Middle frontal gyrus (tissue), 1 donor: ENCODE measurements at regions not wholly inside any gene's neighbourhood (a gene's known extent, or its start where the extent isn't known, plus 50 kb on each side); places are given as distances from the start of the nearest gene placed in this dataset.

Source experiments
- DNase-seq: peaks from one replicate; pipeline ENCODE4 v3.0.0-alpha.2; 2015; ENCODE audit warnings: low spot score; ENCODE audit errors: extremely low spot score

DNA sequence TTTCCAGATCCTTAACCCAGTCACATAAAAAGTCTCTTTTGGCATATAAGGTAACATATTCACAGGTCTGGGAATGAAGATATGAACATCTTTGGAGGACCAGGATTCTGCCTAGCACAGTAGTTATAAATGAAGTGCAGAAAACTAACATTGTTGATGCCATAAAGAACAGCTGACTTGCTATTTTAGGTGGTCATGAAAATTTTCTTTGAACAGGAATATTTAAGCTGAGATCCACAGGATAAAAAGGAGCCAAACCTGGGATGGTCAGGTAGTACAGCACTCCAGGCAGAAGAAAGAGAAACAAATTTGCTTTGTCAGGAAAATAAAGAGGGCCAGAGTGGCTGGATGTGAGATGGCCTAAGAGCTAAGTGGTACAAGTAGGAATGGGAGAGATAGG is 80.0 kb downstream of the CENPW start:
- no peak for DNase-seq

DNA sequence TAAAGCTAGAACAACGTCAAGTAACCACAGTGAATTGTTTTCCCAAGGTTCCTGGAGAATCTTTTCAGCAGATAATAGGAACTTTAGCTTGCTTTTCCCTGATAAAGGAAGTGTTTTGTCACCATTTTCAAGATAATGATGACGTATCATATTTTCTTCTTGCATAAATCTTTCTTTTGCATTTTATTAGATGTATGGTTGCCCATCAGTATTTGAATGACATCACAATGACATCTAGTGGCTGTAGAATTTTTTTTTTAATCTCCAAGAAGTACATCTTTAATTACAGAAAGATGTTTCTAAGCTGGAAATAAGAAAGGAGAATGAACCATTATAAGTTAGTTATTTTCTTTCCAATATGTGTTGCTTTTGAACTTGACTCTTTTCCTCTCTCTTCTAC is 83.0 kb downstream of the CENPW start:
- no peak for DNase-seq

DNA sequence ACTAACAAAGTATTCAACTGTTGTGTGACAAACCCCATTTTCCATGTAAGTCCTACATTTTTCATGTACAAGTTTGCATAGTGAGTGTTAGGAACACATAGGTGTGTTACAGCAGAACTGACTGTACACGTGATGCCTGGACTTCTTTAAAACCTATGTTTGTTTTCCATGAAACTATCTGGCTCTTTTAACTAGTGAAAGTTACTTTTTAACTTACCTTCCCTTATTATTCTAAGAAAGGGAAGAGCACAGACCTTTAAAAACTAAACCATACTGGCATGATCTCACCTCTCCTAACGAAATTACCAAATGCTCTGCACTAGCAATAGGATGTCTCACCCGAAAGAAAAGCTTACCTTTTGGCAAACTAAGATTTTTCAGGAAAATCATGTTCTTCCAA is 87.8 kb downstream of the CENPW start:
- no peak for DNase-seq

DNA sequence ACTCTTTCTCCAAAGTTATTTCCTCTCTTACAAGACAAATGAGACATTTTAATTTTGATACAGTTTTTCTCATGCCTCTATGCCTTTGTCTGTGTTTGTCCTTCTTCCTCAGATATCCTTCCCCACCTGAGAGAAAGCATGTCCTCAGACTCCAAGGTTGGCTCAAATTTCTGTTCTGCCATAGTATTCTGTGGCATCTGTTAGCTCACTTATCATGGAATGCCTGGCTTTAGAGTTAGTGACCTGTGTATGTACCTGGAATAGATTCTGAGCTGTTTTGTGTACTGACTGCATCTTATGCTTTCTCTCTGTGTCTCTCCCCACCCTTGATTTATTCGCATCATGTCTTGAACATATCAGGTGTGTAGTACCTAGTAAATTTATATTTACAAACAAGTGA is 90.0 kb downstream of the CENPW start:
- no peak for DNase-seq

DNA sequence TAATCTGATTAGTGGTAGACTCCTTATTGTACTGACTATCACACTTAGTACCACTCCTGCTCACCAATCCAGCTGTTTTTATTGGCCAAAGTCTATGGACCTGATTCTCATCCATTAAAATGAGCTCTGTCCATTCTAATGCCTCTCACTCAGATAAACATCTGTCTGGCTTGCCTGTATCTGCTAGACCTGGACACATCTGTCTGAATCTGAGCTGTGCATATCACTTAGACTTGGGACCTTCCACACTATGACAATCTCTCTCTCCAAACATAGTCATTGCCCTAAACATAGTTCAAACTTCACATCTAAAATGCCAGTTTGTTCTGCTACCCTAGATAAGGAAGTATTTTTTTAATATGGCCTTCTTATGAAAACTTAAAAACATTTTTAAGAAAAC is 92.6 kb downstream of the CENPW start:
- DNase-seq: no peak

DNA sequence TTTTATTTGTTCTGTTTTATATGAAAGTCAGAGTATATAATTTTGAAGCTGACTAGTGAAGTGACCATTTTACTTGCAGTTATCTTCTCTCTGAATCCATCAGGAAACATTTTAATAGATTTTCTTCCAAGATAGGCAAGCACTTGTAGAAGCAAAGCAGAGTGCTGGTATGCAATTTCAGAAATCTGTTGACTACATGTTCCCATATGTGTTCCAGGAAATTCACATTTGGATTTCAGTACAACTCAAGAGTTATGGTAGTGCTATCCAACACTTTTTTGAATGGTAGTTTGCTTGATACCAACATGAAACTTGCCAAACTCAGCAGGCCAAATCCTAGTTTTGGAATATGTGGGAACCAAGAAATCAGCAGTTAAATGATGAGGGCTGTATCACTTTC is 94.0 kb downstream of the CENPW start:
- no peak for DNase-seq

DNA sequence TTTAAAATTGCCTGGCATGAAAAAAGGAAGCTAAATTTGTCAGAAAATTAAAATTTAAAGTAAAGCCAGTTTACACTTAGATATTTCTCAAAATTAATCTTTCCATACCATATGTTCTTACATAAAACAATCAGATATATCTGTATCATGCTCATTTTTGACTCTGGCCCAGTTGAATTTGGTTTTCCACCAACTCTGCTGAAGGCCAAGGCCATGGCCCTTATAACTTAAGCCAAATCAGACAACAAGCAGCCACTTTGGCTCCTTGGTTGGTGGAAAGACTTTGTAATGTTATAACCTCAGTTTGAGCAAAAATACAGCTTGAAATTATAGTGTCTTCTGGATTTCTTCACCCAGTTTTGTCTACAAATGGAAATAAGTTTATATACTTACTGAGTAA is 97.3 kb downstream of the CENPW start:
- DNase-seq: no peak

DNA sequence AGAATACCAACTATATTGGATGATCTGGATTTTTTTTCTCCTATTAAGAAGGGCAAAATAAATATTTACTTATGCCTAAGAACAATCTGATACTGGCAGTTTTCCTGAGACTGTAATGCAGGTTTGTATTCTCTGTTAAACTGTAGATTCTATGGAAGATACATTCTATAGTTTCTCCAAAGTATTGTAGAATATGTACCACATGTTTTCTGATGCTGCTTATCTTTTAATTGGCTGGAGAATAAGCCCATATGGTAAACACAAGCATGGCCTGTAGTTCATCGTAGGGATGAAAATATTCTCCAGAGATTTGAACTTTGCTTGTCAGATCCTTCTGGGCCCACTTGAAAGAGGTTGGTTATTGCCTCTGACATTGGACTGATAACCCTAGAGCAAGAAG is 99.1 kb downstream of the CENPW start:
- no peak for DNase-seq

DNA sequence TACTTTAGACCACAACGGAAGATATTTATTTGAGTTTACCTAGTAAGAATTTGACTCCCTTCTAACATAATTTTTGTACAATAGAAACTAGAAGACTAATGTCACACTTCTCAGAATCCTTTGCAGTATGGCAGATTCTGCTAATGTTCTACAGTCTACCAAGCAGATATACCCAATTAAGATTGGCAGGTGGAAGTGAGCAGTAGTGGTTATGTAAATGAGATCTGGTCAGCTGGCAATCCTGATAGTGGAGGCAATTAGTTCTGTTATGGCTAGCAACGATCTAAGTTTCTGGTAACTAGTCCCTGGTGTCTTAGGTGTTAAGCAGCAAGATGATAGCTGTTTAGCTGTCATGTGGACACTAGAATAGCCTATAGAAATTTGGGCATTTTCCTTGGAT is 101.0 kb downstream of the CENPW start:
- DNase-seq: no peak

DNA sequence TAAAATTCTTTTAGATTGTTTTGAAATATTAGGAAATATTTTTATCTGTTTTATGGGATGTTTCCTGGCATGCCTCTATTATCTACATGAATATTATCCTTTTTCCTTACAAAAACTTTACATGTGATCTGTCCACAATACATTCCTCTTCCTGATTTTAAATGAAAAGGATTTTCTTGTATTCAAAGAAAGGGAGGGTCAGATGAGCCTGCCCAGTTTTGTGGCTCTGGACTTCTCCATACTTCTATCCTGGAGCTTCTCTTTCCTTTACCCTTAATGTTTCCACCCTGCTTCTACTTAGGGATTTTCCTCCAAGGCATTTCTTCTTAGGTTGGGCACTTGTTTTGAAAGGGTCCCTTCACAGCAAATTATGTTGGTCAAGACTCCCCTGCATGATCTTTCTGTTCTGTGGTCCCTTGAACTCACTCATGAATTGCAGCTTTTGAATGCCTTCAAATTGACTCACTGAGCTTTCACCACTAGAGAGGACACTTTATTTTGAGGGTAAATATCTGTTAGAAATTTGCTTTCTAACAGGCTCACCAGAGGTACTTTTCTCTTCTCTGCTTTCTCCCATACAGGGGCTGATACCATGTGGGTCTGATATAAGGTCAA is 104.9 kb downstream of the CENPW start:
- DNase-seq: no peak

DNA sequence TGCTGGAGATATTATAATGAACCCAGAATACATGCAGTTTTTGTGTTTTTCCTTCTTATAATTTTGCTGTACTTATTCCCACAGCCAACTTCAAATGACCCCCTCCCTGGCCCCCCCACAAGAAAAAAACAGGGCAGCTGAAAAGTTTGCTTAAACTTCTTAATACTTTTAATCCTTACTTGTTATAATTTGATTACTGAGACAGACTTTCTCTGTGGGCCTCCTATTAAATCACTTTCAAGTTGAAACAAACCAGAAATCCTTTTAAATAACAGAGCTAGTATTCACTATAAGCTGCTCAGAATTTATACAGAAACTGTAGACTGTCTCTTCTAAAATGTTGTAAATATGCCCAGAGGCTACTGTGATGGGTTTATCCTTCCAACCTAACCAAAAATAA is 106.3 kb downstream of the CENPW start:
- DNase-seq: no peak

DNA sequence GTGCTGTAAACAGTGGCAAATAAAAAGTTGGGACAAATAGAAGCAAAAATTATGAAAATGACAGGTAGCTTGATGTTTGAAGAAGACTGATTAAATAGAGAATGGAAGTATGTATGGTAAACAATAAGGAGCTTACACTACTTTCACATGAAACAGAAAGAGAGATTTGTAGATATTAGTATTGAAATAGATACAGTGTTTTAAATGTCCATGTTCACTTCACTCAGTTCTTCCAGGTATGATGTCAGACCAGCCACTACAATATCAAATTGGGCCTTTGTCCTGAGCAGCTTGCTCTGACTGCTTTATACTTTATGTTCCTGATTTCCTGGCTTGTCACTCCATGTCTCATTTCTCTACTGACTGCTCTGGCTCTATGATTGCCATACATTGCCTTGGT is 107.5 kb downstream of the CENPW start:
- DNase-seq: no peak

DNA sequence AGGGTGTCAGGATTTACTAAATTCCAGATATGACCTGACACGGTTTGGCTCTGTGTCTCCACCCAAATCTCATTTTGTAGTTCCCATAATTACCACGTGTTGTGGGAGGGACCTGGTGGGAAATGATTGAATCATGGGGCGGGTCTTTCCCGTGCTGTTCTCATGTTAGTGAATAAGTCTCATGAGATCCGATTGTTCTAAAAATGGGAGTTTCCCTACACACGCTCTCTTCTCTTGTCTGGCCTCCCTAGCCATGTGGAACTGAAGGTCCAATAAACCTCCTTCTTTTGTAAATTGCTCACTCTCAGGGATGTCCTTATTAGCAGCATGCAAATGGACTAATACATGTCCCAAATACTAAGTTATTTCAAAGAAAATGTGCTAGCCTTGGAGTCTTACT is 121.1 kb downstream of the CENPW start:
- no peak for DNase-seq

DNA sequence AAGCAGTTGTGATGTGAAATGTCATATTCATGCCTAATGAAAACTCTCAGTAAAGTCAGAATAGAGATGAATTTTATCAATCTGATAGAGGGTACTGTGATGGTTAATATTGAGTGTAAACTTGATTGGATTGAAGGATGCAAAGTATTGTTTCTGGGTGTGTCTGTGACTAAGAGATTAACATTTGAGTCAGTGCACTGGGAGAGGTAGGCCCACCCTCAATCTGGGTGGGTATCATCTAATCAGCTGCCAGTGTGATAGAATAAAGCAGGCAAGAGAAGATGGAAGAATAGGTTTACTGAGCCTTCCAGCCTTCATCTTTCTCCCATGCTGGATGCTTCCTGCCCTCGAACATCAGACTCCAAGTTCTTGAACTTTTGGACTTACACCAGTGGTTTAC is 124.3 kb downstream of the CENPW start:
- no peak for DNase-seq

DNA sequence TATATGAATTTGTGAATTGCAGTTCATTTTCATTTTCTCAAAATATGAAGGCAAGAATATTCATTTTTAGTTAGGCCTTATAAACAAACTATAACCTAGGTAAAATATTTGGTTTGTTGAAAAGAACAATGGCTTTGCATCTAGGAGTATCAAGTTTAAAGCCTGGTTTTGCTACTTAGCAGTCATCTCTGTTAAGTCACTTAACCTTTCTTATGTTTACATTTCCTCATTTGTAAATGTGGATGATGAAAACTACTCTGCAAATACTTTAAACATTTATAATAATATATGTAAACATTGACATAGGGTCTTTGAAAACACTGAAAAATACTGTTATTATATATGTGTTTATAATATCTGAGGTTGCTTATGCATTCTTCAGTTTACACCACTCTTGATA is 135.5 kb downstream of the CENPW start:
- no peak for DNase-seq

DNA sequence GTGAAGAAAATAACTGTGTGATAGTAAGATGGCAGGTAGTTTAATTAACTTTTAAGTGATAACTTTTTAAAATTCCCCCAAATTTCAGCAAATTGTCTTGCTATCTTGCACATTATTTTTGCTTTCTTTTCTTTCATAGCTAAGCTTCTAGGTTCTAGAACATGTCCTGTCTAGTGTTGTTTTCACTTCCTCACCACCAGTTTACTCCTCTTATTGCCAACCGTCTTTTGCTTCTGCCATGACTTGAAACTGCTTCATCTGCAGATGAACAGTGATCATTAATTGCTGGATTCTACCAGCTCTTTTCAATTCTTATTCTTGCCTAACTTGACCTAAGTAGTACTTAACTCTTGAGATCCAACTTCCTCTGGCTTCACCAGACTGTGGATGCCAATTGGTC is 137.8 kb downstream of the CENPW start:
- DNase-seq: no peak

DNA sequence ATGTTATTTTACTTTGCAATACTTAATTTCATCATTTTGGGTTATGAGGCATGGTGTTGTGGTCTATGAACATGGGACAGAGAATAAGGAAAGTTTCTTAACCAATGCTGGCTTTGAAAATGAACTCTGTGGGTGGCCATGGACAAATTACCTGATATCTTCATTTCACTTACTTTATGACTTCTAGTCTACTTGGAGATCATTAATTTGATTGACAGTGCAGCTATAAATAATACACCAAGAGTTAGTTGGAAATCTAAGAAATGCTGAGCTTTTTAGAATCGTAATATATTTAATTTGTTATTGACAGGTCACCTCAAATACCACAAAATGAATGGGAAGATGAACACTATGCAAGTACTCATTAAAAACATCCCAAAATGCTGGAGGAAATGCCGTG is 140.4 kb downstream of the CENPW start:
- no peak for DNase-seq

DNA sequence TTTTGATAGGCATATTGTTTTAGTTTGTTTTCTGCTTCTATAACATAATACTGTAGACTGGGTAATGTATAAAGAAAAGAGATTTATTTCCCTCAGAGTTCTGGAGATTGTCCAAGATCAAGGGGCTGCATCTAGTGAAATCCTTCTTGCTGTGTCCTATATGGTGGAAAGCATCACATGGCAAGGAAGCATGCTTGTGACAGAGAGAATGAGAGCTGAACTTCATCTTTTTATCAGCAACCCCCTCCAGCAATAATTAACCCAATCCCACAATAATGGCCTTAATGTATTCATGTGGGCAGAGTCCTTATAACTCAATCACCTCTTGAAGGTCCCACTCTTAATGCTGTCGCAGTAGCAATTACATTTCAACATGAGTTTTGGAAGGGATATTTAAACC is 141.4 kb downstream of the CENPW start:
- DNase-seq: no peak

DNA sequence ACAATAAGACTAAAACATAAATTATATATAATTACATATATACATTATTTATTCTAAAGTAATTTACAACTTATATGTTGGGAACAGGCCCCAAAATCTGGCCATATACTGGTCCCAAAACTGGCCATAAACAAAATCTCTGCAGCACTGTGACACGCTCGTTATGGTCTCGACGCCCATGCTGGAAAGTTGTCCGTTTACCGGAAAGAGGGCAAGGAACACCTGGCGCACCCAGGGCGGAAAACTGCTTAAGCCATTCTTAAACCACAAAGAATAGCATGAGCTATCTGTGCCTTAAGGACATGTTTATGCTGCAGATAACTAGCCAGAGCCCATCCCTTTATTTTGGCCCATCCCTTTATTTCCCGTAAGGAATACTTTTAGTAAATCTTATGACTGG is 164.9 kb downstream of the CENPW start:
- DNase-seq: no peak

DNA sequence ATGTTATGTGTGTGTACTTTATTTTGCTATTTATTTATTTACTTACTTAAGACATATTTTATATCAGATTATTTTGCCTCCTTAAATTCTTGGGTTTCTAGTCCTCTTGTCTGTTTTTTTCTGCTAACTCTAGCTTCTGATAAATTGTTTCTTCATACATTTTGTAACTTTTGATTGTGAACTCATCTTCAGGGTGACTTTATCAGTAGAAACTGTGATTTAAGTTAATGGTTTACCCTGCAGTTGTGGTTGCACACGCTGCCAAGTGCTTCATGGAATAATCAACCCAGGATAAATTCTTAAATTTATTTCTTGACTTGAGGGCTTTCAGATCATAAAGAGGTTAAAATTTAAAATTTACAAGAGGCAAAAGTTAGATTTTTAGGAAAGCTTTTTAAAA is 173.3 kb downstream of the CENPW start:
- DNase-seq: no peak

DNA sequence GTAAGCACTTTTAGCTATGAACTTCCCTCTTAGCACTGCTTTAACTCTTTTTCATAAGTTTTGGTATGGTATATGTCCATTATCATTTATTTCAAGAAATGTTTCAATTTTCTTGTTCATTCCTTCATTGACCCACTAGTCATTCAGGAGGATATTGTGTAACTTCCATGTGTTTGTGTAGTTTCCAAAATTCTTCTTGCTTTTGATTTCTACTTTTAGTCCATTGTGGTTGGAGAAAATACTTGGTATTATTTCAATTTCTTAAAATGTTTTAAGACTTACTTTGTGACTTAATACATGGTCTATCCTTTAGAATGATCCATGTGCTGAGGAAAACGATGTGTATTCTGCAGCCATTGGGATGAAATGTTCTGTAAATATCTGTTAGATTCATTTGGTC is 176.5 kb downstream of the CENPW start:
- DNase-seq: no peak

DNA sequence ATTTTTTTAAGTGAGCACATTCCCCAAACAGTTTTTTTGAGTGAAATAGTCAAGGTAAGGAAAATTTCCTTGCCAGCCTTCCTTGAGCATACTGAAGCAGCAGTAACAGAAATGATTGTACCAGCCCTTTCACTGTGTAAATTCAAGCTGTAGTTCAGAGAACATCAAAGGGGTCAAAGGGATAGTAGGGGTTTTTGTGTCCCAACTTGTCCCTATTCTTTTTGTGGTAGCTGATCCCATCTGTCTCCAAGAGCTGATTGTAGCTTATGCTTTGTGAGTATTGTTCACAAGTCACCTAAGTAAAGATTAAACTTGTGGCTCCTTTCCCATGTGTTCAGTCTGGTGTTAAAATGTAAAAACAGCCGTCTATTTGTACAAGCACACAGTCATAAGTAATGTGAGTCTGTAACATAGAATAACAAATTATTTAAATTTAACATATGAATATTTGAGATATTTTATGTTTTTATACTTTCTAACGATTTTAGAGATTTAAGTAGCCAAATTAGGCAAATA is 185.0 kb downstream of the CENPW start:
- no peak for DNase-seq

DNA sequence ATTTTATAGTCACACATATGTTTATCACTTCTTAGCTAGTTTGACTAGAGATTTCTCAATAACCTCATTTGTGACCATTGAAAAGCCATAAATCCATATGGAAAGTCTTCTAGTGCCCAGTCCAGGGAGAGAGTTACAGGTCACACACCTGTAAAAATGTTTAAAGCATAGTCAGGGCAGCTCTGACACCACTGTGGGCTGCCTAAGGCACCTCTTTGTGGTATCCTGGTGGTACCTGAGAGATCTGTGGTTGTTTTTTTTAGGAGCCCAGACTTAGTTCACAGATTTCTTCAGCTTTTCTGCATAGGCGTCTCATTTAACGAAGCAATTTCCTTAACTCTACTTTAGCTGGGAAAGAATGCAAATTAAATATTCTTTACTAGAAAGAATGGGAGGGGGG is 186.6 kb downstream of the CENPW start:
- DNase-seq: no peak

DNA sequence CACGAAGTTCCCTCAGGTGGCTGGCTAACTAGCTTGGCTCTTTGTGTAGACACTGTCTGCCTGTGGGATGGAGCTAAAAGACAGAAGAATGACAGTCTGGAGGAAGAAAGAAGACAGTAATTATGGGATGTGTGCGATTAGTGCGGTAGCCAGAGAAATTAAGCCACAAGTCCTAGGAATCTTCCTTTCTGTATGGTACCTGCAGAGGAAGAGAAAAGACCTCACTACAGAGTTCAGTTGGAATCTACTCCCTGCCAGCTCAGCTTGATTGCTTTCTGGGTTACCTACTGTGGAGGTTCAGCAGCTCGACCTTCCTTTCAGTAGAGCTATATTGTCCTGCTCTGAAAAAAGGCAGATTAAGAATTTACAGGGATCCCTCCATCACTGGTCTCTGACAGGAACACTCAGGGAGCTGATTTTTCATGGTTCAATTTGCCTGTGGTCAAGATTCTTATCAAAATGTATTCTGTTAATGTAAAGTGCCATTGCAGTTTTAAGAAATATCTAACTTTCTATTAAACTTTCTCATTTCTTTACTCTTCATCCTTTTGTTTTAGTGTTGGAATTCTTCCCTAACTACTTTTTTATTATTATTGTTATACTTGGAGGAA is 187.2 kb downstream of the CENPW start:
- no peak for DNase-seq
